ENCODE measurements at regions not wholly inside any gene's neighbourhood (a gene's known extent, or its start where the extent isn't known, plus 50 kb on each side); places are given as distances from the start of the nearest gene placed in this dataset.

DNA sequence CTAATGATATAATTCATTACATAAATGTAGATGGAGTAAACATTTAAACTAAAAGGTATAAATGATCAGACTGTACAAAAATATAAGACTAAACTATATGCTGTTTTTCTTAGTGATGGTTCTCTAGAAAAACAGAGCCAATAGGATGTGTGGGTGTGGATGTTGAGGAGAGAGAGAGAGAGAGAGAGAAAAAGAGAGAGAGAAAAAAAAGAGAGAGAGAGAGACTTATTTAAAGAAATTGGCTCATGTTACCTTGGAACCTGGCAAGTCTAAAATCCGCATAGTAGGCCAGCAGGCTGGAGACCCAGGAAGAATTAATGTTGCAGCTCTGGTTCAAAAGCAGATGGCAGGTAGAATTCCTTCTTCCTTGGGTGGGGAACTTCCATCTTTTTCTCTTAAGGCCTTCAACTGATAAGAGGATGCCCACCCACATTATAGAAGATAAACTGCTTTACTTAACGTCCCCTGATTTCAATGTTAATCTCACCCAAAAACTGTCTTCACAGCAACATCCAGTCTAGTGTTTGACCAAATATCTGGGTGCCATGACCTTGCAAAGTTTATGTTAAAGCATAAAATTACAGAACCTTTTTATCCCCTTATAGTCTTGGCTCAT is 74.3 kb upstream of the KCNJ15 start:
- POLR2A ChIA-PET, result no interaction called here
- intact Hi-C loops (cut with micrococcal nuclease), result no loop called here
- TF ChIP-seq, protein P1, sequence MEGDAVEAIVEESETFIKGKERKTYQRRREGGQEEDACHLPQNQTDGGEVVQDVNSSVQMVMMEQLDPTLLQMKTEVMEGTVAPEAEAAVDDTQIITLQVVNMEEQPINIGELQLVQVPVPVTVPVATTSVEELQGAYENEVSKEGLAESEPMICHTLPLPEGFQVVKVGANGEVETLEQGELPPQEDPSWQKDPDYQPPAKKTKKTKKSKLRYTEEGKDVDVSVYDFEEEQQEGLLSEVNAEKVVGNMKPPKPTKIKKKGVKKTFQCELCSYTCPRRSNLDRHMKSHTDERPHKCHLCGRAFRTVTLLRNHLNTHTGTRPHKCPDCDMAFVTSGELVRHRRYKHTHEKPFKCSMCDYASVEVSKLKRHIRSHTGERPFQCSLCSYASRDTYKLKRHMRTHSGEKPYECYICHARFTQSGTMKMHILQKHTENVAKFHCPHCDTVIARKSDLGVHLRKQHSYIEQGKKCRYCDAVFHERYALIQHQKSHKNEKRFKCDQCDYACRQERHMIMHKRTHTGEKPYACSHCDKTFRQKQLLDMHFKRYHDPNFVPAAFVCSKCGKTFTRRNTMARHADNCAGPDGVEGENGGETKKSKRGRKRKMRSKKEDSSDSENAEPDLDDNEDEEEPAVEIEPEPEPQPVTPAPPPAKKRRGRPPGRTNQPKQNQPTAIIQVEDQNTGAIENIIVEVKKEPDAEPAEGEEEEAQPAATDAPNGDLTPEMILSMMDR (IDR thresholded peaks at IDR 0.05; ENCODE audit: unreplicated experiment), result no peak
- no peak for DNase-seq (ENCODE audit: unreplicated experiment)
- Mint-ChIP-seq H3K4me3 (ENCODE audit: unreplicated experiment) (no peak overlapping the region), H3K4me1 (ENCODE audit: insufficient read depth, unreplicated experiment) (peaks cover 13% of the 10 kb centered on the region), H3K27me3 (ENCODE audit: insufficient read depth, unreplicated experiment) (no peaks in the 10 kb centered on the region), H3K27ac (ENCODE audit: low read depth, unreplicated experiment) (no peak overlapping the region), H3K9me3 (ENCODE audit: unreplicated experiment) (peaks cover 11% of the 10 kb centered on the region), H3K36me3 (ENCODE audit: insufficient read depth, unreplicated experiment) (no peaks in the 10 kb centered on the region)
- CTCF ChIA-PET, result interaction anchor here (0.7 kb wide), 1 partner anchor 576 kb away, joined by 3 read pairs; no protein-coding TSS in a partner anchor
- BruUV-seq (replicated peaks), result no TSS peak

DNA sequence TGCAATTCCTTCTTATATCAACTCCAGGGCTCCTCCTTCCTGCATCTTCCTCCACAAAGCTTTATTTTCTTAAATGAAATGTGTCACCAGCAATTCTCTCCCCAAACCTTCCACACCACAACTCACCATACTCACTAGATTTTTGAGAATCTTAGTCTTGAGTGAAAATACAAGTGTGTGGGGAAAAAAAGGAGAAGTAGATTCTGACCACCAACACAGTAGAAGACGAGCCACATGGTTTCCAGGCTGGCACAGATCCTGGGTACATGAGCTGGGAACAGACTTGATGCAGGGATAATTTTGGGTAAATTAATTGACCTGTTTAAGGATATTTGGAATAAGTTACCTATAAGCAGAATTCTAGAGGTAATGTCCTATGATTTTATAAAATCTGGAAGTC is 72.8 kb upstream of the KCNJ15 start:
- peaks cover 5% of the 10 kb centered on the region for H3K4me1 Mint-ChIP-seq (ENCODE audit: insufficient read depth, unreplicated experiment)
- BruUV-seq (replicated peaks), result no TSS peak
- peaks cover under 1% of the 10 kb centered on the region for H3K9me3 Mint-ChIP-seq (ENCODE audit: unreplicated experiment)
- ChIA-PET POLR2A (interaction anchor here (1.1 kb wide), 1 partner anchor 44 kb away, joined by 3 read pairs; no protein-coding TSS in a partner anchor), CTCF (no interaction called here)
- no peak overlapping the region for H3K4me3 Mint-ChIP-seq (ENCODE audit: unreplicated experiment)
- no peak overlapping the region for H3K27ac Mint-ChIP-seq (ENCODE audit: low read depth, unreplicated experiment)
- intact Hi-C loops (cut with micrococcal nuclease), result no loop called here
- no peaks in the 10 kb centered on the region for H3K27me3 Mint-ChIP-seq (ENCODE audit: insufficient read depth, unreplicated experiment)
- H3K36me3 Mint-ChIP-seq (ENCODE audit: insufficient read depth, unreplicated experiment), result no peaks in the 10 kb centered on the region
- TF ChIP-seq, protein P1 (IDR thresholded peaks at IDR 0.05; ENCODE audit: unreplicated experiment), result no peak
- DNase-seq (ENCODE audit: unreplicated experiment), result no peak

DNA sequence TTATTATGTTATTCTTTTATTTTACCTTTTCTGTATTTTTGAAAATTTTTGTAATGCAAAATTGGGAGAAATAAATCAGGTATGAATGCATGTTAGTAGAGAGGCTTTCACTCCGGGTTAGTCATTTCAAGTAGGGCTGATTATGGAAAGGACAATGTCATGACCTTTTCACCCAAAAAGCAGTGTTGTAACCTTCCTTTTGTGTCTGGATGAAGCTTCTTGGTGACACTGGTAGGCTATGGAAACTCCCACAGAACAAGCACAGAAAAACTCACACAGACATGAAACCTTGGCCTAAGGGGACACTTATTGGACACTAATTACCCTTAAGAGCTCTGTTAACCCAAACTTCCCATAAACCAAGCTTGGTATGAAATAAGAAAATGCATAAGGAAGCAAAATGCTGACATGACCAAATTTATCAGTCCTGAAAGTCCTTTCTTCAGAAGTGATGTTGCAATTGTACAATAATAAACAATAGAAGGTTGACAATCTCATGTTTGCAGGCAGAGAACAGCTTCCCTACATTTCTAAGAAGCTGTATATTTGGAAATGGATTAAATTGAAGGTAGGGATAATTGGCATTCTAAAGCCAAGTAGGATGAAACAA is 70.0 kb upstream of the KCNJ15 start:
- H3K4me3 Mint-ChIP-seq (ENCODE audit: unreplicated experiment), result no peak overlapping the region
- H3K27me3 Mint-ChIP-seq (ENCODE audit: insufficient read depth, unreplicated experiment), result no peaks in the 10 kb centered on the region
- no peak overlapping the region for H3K27ac Mint-ChIP-seq (ENCODE audit: low read depth, unreplicated experiment)
- no peak for DNase-seq (ENCODE audit: unreplicated experiment)
- POLR2A ChIA-PET, result interaction anchor here (0.6 to 1.6 kb wide), 8 partner anchors 9 to 715 kb away, joined by 3 to 4 read pairs (median 3); no protein-coding TSS in a partner anchor
- no peaks in the 10 kb centered on the region for H3K36me3 Mint-ChIP-seq (ENCODE audit: insufficient read depth, unreplicated experiment)
- TF ChIP-seq, protein P1 (IDR thresholded peaks at IDR 0.05; ENCODE audit: unreplicated experiment), result no peak
- no TSS peak for BruUV-seq (replicated peaks)
- intact Hi-C loops (cut with micrococcal nuclease), result no loop called here
- CTCF ChIA-PET, result interaction anchor here (0.6 to 1.6 kb wide), 4 partner anchors 10 to 485 kb away, joined by 3 to 5 read pairs (median 4); no protein-coding TSS in a partner anchor
- no peaks in the 10 kb centered on the region for H3K4me1 Mint-ChIP-seq (ENCODE audit: insufficient read depth, unreplicated experiment)
- H3K9me3 Mint-ChIP-seq (ENCODE audit: unreplicated experiment), result no peaks in the 10 kb centered on the region

DNA sequence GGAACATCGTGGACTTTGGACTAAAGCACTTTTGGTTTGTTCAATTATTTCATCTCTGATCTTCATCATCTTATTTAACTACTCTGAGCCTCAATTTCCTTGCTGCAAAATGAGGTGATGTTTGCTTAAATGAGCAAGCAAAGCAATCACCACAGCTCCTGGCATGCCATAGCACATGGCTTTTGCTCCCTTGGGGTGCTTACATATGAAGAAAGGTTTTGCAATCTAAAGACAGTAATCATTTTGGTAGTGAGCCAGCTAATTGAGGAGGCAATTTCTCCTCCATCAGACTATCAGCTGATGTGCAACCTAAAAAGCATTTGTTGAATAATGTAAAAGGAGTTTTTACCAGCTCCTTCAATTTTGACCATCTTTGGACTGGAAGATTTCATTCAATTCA is 68.8 kb upstream of the KCNJ15 start:
- POLR2A ChIA-PET, result interaction anchor here (1.4 kb wide), 1 partner anchor 48 kb away, joined by 4 read pairs; no protein-coding TSS in a partner anchor
- DNase-seq (ENCODE audit: unreplicated experiment), result peak; percentile 40
- H3K4me1 Mint-ChIP-seq (ENCODE audit: insufficient read depth, unreplicated experiment), result no peaks in the 10 kb centered on the region
- no peaks in the 10 kb centered on the region for H3K27me3 Mint-ChIP-seq (ENCODE audit: insufficient read depth, unreplicated experiment)
- TF ChIP-seq, protein P1 (IDR thresholded peaks at IDR 0.05; ENCODE audit: unreplicated experiment), result no peak
- no peaks in the 10 kb centered on the region for H3K36me3 Mint-ChIP-seq (ENCODE audit: insufficient read depth, unreplicated experiment)
- H3K9me3 Mint-ChIP-seq (ENCODE audit: unreplicated experiment), result no peaks in the 10 kb centered on the region
- intact Hi-C loops (cut with micrococcal nuclease), result no loop called here
- no peak overlapping the region for H3K27ac Mint-ChIP-seq (ENCODE audit: low read depth, unreplicated experiment)
- H3K4me3 Mint-ChIP-seq (ENCODE audit: unreplicated experiment), result no peak overlapping the region
- BruUV-seq (replicated peaks), result no TSS peak
- CTCF ChIA-PET, result interaction anchor here (0.6 to 0.9 kb wide), 4 partner anchors 29 to 471 kb away, joined by 3 to 8 read pairs (median 4); no protein-coding TSS in a partner anchor
